WERI-Rb-1 (cell line): ENCODE measurements at regions not wholly inside any gene's neighbourhood (a gene's known extent, or its start where the extent isn't known, plus 50 kb on each side); places are given as distances from the start of the nearest gene placed in this dataset.

ENCODE experiments used
- DNase-seq: peaks from one replicate; pipeline ENCODE4 v3.0.0-alpha.2; 2020
- H3K27ac ChIP-seq: fragments of 250-450 bp; sonication (Bioruptor Pico); 2 replicates; pipeline ENCODE4 v1.5.1; 2020; ENCODE audit warnings: mild to moderate bottlenecking, moderate library complexity
- H3K27me3 ChIP-seq: fragments of 250-450 bp; sonication (Bioruptor Pico); 2 replicates; pipeline ENCODE4 v1.5.1; 2021; ENCODE audit warnings: mild to moderate bottlenecking, low read depth, moderate library complexity; ENCODE audit not compliant: insufficient read depth, severe bottlenecking
- H3K36me3 ChIP-seq: fragments of 250-450 bp; sonication (Bioruptor Pico); 2 replicates; pipeline ENCODE4 v1.5.1; 2020; ENCODE audit warnings: mild to moderate bottlenecking, moderate library complexity
- H3K4me3 ChIP-seq: 2 replicates; pipeline ENCODE4 v1.5.1; 2011; ENCODE audit warnings: low read depth, mild to moderate bottlenecking, control low read depth, low read length
- H3K9me3 ChIP-seq: fragments of 250-450 bp; sonication (Bioruptor Pico); 2 replicates; pipeline ENCODE4 v1.5.1; 2021; ENCODE audit warnings: mild to moderate bottlenecking, moderate library complexity; ENCODE audit not compliant: severe bottlenecking
- CTCF ChIP-seq: IDR thresholded peaks from 2 replicates; pipeline ENCODE4 v1.5.1; 2011; ENCODE audit warnings: low read depth, mild to moderate bottlenecking, control low read depth, inconsistent platforms, low read length

GRCh38 chr1:239526391-239526790, 140.0 kb downstream of the CHRM3 start:
- Histone ChIP-seq H3K27ac (no peak overlapping the region), H3K36me3 (no peaks in the 10 kb centered on the region), H3K4me3 (no peak overlapping the region), H3K27me3 (no peaks in the 10 kb centered on the region), H3K9me3 (no peaks in the 10 kb centered on the region)
- no peak for TF ChIP-seq CTCF
- DNase-seq: no peak

DNA sequence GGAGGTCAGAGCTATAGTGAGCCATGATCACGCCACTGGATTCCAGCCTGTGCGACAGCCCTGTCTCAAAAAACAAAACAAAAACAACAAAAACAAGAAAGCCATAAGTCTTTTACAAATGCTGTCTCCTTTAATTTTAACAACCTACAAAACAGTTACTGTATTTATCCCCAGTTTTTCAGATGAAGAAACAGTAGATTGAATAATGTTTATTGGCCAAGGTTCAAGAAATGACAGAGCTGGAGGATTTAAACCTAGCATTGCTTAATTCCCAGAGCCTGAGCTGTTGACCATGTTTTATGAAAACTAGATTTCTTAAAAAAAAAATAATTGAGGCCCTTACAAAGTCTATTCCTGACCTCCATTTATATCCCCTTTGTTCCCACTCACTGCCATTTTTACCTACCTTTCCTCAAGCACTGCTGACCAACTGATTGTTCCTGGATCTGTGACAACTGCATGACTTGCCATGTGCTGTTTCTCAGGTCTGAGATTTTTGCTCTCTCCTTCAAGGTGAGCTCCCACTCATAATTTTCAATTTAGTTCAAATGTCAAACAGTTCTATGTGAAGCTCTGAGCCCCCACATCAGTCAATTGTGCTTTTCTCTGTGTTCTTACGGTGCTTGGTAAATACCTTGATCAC, 140.8 kb downstream of the CHRM3 start:
- TF ChIP-seq CTCF: no peak
- Histone ChIP-seq H3K36me3 (no peaks in the 10 kb centered on the region), H3K4me3 (no peak overlapping the region)

GRCh38 chr1:239536165-239536849, 149.9 kb downstream of the CHRM3 start:
- Histone ChIP-seq H3K36me3 (no peaks in the 10 kb centered on the region), H3K9me3 (no peaks in the 10 kb centered on the region), H3K27me3 (no peaks in the 10 kb centered on the region), H3K4me3 (no peak overlapping the region), H3K27ac (no peak overlapping the region)
- no peak for TF ChIP-seq CTCF
- no peak for DNase-seq

More for the DNA sequence above, 140.8 kb downstream of the CHRM3 start:
- Histone ChIP-seq H3K9me3 (no peaks in the 10 kb centered on the region), H3K27me3 (no peaks in the 10 kb centered on the region), H3K27ac (no peak overlapping the region)
- no peak for DNase-seq

DNA sequence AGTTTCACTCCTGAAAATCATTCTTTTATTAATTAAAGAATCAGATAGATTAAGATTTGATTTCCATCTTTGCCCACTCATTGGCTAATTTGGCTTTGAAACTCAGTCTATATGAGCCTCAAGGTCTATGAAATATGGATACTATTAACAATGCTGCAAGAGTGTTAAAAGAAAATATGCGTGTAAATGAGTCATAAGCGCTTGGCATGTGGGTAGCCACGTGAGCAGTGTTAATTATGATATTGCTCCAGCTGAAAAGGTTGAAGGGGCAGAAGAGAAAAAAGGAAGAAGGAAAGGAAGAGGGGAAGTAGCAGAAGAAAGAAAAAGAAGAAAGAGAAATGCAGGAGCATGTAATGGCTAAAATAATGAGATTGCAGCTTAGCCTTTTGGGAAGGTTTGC, 151.4 kb downstream of the CHRM3 start:
- no peak for DNase-seq
- no peak for TF ChIP-seq CTCF
- Histone ChIP-seq H3K27ac (no peak overlapping the region), H3K36me3 (no peaks in the 10 kb centered on the region), H3K4me3 (no peak overlapping the region), H3K27me3 (no peaks in the 10 kb centered on the region), H3K9me3 (no peaks in the 10 kb centered on the region)

- Histone ChIP-seq H3K27me3 (no peaks in the 10 kb centered on the region), H3K4me3 (no peak overlapping the region), H3K9me3 (no peaks in the 10 kb centered on the region), H3K27ac (no peak overlapping the region), H3K36me3 (no peaks in the 10 kb centered on the region)
- no peak for TF ChIP-seq CTCF
- DNase-seq: no peak
Observed at GRCh38 chr1:239538239-239538988, 152.0 kb downstream of the CHRM3 start.
